Stimulated activated naive CD4-positive, alpha-beta T cell (primary cell): ENCODE measurements at regions not wholly inside any gene's neighbourhood (a gene's known extent, or its start where the extent isn't known, plus 50 kb on each side); places are given as distances from the start of the nearest gene placed in this dataset.

ENCODE experiments used
- DNase-seq, 6 experiments: peaks; one replicate each; lab custom pipeline; 2025; lab: John Stamatoyannopoulos, UW

DNA sequence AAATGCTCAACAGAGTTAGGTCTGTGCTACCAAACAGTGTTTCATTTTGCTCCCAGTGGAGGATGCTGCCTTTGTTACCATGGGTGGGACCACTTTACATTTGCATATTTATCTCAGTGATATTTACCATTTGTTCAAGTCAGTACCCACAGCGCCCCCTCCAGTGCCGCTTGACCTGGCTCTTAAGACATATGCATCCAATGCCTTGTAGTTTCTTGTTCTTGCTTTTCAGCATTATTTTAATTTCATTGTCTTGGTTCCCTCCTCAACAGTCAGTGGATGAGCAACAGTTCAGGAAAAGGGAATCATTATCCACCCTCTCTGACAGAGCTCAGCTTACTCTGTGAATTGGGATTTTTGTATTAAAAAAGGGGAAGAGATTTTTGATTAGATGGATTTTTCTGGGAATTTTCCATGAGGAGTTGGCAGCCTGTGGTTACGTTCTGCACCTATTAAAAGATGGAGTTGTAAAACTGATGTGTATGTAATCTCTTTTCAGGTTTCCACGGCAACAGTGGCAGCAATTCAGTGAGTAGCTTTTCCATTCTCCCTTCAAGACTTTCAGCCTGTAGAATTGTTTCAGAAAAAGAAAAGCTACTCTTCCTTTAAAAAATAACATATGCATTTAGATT, 240.5 kb upstream of the DAAM1 start:
- DNase-seq = no peak

DNA sequence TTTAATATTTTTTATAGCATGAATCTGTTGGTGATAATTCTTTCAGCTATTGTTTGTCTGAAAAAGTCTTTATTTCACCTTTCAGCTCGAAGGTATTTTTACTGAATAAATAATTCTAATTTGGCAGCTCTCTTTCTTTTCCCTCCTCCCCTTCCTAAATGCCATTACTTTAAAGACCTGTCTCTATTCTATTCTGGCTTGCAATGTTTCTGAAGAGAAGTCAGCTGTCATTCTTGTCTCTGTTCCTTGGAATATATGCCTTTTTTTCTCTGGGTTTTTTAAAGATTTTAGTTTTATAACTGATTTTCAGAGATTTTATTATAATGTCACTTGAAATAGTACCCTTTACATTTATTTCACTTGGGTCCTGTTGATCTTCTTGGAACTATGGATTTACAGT, 237.9 kb upstream of the DAAM1 start:
- DNase-seq = no peak

DNA sequence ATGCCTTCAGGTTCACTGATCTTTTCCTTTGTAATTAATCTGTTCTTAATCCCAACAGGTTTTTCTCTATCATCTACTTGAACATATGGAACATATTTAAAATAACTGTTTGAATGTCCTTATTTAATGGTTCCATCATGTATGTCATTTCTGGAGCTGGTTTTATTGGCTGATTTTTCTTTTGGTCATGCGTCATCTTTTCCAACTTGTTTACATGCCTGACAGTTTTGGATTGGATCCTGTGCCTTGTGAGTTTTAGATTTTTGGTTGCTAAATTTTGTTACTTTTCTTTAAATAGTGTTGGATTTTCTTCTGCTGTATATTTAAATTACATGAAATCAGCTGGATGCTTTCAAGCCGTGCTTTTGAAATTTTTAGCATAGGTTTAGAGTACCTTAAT, 237.3 kb upstream of the DAAM1 start:
- no peak for DNase-seq

DNA sequence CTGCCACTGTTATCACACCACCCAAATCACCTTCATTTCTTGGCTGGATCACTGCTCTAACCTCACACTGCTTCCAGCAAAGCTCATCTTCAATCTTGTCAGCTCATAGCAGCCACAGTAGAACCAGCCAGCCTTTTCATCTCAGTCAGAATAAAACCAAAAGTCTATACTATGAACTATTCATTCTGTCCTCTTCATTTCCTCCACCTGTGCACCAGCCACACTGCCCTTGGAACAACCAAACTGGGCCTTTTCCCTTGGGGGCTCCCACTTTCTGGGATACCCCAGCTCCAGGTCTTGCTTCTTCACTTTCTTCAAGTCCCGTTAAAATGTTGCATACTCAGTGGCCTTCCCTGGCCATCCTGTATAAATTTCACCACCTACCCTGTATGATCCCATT, 234.4 kb upstream of the DAAM1 start:
- DNase-seq = no peak

DNA sequence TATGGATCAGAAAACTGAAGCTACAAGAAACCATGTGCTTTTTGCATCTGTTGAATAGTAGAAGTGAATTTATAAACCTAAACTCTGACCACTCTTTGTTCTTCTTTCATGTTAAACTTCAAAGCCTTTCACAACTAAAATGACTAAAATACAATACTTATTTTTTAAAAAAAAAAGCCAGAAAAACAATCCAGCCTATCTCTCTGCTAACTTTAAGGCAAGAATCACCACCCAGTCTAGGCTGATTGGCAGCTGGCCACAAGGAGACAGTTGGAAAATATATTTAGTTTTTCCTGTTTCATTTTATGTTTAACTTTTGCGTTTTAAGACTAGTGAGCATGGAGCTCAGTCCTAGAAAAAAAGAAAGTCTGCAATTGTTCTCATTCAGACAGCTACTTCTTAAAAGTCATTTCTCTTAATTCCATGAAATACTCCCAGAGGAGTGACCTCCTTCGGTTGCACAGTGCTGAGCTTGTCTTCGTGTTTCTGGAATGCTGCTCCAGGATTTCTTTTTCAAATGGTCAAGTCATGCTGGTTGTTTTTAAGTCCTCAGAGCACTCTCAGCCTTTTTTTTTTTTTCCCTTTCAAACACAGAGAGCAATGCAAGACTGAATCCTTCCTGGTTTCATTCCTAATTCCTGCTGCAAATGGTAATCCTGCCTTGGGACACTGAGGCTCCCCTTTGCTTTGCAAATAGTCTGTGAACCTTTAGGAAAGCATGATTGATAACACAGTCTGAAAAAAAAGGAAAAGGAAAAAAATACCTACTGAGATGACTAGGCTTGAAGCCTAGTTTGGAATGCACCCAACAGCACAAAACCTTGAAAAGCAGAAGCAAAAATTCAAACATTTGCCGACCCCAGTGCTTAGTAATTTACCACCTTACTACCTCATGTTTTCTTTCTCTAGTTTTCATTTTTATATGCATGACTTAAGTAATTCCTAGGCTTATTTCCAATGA, 233.3 kb upstream of the DAAM1 start:
- DNase-seq = no peak

DNA sequence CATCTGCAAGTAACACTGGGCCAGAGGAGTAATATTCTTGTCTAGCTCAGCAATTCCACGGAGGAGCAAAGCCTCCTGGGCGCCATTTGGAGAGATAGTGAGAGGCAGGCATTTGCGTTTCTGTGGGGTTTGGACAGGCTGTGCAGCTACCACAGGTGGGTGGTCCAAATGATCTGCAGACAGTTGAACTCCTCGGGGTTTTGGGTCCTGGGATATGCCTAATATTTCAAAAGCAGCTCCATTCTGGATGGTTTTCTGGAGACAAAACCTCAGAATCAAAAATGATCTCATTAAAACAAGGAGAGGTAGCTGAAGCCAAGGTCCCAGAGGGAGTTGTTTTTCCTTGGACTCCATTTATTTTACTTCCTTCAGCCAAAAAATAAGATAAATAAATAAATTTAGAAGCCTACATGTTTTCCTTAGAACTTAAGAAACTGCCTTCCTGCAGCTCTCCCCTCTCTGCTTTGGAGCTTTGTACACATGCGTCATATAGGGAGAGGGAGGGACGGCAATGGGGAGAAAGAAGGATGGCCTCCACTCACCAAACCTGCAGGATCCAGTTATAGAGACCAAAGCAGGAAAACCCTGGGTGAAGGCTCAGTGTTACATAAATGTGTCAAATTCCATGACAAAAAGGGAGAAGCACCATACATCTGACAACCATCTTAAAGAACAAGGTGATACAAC, 227.3 kb upstream of the DAAM1 start:
- no peak for DNase-seq

DNA sequence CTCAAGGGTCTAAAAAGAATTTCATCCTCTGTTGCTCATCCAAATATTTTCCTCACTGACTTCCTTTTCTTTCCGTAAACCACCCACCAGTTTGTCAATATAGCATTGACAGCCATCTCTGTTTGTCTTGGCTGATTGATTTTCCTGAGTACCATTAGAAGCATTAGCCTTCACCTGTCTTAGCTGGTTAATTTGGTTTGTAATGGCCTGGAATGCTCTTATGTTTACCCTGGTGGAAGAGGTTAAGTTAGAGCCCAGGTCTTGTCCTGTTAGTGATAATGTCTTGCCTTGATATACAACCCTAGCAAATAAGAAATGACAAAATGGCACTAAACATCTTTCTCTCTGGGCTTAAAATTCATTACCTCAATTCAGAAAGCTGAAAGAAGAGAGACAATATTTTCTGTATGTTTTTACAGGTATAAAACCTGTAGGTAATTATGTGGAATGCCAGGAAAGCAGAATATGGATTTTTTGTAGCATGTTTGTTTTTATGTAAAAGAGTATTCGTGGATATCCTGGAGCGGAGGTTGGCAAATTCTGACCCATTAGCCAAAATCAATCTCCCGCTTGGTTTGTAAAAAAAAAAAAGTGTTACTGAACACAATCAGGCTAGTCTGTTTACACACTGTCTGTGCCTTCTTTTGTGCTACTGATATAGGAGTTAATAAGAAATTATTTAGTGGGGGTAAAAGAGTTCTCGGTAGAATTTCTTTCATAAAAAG, 224.4 kb upstream of the DAAM1 start:
- DNase-seq = no peak

DNA sequence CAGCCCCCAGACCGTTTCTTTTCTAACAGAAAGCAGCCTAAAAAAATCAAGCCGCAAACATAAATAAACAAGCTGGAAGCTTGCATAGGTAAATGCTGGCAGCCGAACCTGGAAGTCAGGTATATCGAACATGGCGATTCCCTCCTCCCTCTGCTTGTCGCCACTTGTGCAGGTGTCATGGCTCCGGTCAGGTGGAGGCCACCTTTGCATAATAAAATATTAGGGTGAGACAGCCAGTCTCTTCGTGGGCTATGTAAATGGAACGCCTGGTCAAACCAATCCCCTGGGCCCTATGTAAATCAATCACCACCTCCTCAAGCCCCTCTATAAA, 223.9 kb upstream of the DAAM1 start:
- no peak for DNase-seq

DNA sequence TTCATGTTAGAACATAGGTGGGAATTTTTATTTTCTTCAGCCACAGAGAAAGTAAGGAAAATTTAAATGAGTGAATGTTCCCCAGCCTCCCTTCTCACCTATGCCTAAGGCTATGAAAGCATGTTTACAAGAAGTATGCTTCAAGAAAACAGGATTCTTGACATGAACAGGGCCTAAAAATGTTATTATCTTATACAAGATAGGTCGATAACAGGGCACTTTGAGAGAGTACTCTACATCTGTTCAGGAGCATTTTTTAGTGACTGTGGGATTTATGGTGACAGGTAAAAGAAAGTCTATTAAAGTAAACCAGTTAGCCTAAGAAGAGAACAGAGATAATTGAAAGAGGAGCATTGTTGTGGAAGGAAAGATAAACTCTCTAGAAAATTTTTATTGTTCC, 222.9 kb upstream of the DAAM1 start:
- no peak for DNase-seq

DNA sequence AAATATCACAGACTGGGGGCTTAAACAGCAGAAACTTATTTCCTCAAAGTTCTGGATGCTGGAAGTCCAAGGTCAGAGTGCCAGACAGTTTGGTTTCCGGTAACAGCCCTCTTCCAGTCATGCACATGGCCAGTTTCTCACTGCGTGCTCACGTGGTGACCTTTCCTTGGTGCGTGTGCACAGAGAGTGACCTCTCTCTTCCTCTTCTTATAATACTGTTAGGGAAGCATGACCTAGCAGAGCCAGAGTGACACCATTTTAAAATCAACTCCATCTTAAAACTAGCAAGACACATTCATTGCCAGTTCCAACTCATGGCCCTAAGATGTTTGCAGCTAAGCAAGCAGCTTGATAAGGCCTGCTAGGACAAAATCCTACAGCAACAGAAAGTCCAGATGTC, 221.5 kb upstream of the DAAM1 start:
- DNase-seq = no peak

DNA sequence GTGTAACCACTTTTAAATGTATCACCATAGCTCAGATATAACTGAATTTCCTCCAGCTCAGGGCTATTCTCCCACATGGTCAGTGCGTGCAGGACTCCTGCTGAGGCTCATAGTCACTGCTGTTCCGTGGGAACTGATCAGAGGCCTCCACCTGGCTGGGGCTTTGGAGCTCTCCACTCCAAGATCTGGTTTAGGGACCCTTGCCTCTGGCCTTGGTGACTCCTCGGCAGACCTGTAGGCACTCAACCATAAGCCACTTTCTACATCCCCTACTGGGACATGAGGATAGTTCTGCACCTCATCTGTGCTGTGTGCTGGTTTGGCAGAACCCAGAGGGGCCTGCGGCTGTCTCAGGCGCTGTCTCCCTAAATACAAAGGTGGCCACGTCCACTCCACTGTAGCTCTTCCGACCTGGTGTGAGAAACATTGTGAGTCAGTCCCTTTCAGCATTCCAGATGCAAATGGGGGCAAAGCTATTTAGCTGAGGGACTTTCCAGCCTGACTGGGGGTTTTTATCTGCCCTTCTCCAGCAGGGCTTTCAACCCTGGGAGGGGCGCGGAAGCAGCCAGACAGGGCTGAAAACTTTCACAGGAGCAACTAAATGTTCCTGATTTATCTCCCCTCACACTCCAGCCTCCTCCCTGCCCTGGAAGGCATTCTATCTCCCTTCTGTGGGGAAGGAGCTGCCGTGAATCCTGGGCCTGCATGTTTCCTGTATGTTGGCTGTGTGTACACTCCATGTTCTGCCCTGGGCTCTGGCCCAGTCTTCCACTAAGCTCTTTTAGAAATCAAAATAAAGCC, 218.3 kb upstream of the DAAM1 start:
- DNase-seq = no peak

DNA sequence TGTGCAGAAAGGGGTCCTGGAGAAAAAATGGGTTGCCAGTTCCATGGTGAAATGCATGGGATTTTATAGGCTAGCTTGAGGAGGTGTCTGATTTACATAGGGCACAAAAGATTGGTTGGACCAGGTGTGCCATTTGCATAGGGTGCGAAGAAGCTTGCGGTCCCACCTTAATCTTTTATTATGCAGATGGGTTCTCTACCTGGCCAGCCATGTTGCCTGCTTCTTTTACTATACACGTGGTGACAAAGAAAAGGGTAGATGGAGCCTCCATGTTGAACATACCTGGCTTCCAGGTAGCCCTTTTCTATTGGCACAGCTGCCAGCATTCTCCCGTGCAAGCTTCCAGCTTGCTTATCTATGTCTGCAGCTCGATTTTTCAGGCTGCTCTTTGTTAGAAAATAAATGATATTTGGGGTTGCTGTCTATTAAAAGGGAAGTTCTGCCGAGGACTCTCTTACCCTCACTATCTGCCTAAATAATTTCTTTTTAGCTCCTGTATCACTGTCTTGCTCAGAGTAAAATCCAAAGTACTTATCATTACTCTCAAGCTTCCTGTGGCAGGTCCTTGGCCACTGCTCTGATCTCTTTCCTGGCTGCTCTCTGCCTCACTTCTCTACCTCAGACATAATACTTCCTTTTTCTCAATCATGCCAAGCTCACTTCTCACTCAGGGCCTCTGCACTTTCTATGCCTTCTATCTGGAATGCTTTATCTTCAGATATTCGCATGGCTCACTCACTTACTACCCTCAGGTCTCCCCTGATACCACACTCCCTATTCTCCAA, 216.0 kb upstream of the DAAM1 start:
- no peak for DNase-seq

DNA sequence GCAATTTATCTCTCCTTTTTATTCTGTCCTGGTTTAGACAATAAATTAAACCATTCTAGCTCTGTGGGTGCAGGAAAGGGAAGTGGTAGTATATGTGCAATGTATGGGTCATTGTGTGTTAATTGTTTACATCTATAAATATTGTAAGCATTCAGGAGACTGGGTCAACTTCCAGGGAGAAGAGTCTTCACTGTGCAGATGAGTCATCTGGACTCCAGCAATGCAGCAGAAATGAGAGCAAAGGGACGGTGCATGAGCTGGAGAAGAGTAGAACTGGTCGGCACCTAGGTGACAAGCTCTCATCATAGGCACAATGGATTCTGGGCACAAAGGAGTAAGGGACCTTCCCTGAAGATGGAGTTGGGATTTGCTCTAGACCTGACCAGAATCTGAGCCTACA, 211.1 kb upstream of the DAAM1 start:
- DNase-seq = no peak

DNA sequence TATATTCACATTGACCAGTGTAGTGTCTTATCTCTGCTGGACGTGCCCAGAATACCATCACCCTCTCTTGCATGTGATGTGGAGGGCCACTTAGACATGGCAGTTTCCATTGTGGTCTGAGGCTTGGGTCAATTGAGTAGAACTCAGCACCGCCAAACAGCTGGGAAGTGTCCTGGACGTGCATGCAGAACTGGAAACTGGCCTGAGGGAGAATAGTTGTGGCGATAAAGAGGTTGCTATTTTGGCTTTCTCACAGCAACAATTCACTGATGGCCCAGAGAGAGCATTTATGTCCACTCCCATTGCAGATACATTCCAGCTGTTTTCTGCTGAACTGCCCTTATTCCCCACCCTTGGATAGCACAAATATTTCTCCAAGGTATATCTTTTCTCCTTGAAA, 210.1 kb upstream of the DAAM1 start:
- no peak for DNase-seq

DNA sequence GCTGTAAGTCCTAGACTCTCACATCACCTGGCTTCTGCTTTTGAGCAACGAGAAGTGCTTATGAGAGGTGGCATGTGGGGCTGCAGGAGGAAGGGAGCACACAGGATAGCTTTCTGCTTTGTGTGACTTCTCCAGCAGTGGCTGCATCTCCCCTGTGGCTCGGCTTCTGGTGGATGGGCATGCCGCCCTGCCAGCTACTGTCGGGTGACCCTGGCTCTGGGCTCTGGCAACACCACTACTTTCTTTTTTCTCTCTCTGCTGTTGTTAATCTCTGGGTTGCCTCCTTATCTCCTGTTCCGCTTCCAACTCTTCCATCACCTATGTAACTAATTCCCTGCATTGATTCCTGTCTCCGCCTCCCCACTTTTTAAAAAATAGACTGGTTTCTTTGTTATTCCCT, 209.1 kb upstream of the DAAM1 start:
- DNase-seq = no peak

DNA sequence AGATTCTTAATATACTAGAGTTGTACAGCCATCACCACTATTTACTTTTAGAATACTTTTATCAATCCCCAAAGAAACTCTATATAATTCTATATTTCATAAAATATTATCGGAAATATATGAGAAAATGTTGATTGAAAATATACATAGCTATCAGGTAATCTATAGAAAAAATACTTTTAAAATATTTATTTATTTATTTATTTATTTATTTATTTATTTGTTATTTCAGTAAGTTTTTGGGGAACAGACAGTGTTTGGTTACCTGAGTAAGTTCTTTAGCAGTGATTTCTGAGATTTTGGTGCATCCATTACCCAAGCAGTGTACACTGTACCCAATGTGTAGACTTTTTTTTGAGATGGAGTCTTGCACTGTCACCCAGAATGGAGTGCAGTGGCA, 206.6 kb upstream of the DAAM1 start:
- DNase-seq = no peak

DNA sequence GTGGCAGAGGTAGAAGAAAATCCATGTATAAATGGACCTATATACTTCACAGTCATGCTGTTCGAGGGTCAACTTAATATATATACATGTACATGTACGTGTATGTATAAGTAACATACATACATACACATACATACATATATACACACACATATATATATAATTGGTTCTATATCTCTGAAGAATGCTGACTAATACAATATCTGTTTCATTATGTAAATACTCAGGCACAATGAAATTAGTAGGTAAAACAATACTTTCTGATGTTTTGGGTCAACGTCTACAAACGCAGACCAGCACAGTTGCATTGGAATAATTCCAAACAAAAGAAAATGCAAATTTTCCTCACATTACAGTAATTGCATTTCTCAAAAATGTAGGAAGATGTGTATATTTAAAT, 202.7 kb upstream of the DAAM1 start:
- DNase-seq = no peak

DNA sequence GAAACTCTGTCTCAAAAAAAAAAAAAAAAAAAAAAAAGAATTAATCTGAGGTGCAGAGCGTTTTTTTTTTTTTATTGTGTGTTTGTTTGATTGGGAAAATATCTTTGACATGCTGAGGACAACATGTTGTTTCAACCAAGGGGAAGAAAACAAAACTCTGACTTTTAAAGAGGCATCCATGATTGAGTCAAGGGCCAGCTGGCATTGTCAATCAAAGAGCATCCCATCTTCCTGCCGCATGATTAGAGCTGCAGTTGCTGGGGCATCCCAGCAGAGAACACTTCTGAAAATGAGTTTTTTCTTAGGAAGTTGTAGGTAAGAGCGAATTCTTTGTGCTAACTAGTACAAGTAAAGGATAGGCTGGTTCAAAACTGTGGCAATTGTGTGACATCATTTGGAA, 200.9 kb upstream of the DAAM1 start:
- no peak for DNase-seq

DNA sequence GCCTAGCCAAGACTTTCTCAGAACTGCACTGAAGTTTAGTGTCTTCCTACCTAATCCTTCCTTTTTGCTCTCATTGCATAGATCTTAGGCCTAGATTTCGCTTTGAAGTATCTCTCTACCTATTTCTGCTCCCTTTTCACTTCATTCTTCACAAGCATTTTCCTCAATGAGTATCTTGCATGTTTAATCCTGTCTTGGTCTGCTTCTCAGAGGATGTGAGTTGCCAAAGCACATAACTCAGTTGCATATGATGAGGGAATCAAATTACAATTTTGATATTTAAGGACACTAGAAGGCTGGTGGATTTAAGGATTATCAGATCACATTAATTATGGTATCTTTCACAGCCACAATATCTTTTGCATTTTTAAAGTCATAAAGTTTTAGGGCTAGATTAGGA, 195.5 kb upstream of the DAAM1 start:
- DNase-seq = no peak

DNA sequence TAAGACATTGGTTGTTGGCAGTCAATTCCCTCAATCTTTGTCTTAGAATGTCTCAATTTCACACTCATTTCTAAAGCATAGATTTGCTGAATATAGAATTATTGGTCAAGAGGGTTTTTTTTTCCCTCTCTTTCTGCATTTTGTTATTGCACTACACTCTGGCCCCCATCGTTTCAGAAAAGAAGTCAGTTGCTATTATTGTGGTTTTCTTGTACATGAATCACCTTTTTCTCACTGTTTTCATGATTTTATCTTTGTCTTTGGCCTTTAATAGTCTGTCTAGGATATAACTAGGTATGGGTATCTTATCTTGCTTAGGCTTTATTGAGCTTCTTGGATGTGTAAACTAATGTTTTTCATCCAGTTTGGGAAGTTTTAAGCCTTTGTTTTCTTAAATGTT, 194.3 kb upstream of the DAAM1 start:
- DNase-seq = no peak

DNA sequence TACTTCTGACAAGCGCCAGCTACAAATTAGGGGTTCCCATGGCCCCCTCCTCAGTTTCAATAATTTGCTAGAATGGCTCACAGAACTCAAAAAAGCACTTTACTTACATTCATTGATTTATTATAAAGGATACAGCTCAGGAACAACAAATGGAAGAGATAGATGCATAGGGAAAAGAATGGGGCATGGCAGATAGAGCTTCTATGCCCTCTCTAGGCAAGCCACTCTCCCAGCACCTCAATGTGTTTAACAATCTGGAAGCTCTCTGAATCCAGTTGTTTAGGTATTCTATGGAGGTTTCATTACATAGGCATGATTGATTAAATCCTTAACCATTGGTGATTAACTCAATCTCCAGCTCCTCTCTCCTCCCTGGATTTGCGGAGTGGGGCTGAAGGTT, 184.5 kb upstream of the DAAM1 start:
- no peak for DNase-seq
